Hepatocyte (in vitro differentiated cells): ENCODE measurements at regions not wholly inside any gene's neighbourhood (a gene's known extent, or its start where the extent isn't known, plus 50 kb on each side); places are given as distances from the start of the nearest gene placed in this dataset.

Experiments
- DNase-seq: peaks from one replicate; pipeline ENCODE4 v3.0.0-alpha.2; 2016; ENCODE audit warnings: low spot score
- H2AFZ ChIP-seq: fragments of 200-600 bp; sonication (generic); 2 replicates; pipeline ENCODE4 v1.6.0; 2016; ENCODE audit warnings: antibody characterized with exemption, mild to moderate bottlenecking
- H3K27ac ChIP-seq: fragments of 200-600 bp; sonication (generic); 2 replicates; pipeline ENCODE4 v1.5.1; 2016; ENCODE audit warnings: mild to moderate bottlenecking
- H3K27me3 ChIP-seq: fragments of 200-600 bp; sonication (generic); 2 replicates; pipeline ENCODE4 v1.6.1; 2016
- H3K36me3 ChIP-seq: fragments of 200-600 bp; sonication (generic); replicated peaks from 2 replicates; pipeline ENCODE4 v1.5.1; 2016; ENCODE audit warnings: low read depth; ENCODE audit not compliant: insufficient read depth
- H3K4me1 ChIP-seq: fragments of 200-600 bp; sonication (generic); 2 replicates; pipeline ENCODE4 v1.5.1; 2016; ENCODE audit warnings: mild to moderate bottlenecking, moderate library complexity; ENCODE audit not compliant: insufficient read depth
- H3K4me2 ChIP-seq: fragments of 200-600 bp; sonication (generic); 2 replicates; pipeline ENCODE4 v1.6.0; 2016
- H3K4me3 ChIP-seq: fragments of 200-600 bp; sonication (generic); 2 replicates; pipeline ENCODE4 v1.5.1; 2016; ENCODE audit warnings: mild to moderate bottlenecking
- H3K79me2 ChIP-seq: fragments of 200-600 bp; sonication (generic); 2 replicates; pipeline ENCODE4 v1.6.0; 2017; ENCODE audit warnings: mild to moderate bottlenecking
- H3K9me2 ChIP-seq: fragments of 200-600 bp; sonication (generic); replicated peaks from 2 replicates; pipeline ENCODE4 v1.6.0; 2017; ENCODE audit warnings: mild to moderate bottlenecking; ENCODE audit not compliant: insufficient read depth
- H3K9me3 ChIP-seq: fragments of 200-600 bp; sonication (generic); 2 replicates; pipeline ENCODE4 v1.5.1; 2016; ENCODE audit warnings: low read depth, mild to moderate bottlenecking
- H4K20me1 ChIP-seq: fragments of 200-600 bp; sonication (generic); 2 replicates; pipeline ENCODE4 v1.6.0; 2016; ENCODE audit warnings: mild to moderate bottlenecking; ENCODE audit not compliant: insufficient read depth, poor library complexity, severe bottlenecking
- CTCF ChIP-seq: fragments of 200-600 bp; sonication (generic); IDR thresholded peaks from 2 replicates; pipeline ENCODE4 v1.5.1; 2016; ENCODE audit warnings: antibody characterized with exemption, mild to moderate bottlenecking; ENCODE audit not compliant: poor library complexity
- EZH2 ChIP-seq: fragments of 200-600 bp; sonication (generic); IDR thresholded peaks from 2 replicates; pipeline ENCODE4 v1.6.1; 2016; ENCODE audit warnings: antibody characterized with exemption, mild to moderate bottlenecking, borderline replicate concordance
- EZH2phosphoT487 ChIP-seq: fragments of 200-600 bp; sonication (generic); IDR thresholded peaks from one replicate; pipeline ENCODE4 v1.6.1; 2018; ENCODE audit warnings: antibody characterized with exemption, mild to moderate bottlenecking, low read depth, moderate library complexity; ENCODE audit not compliant: unreplicated experiment, severe bottlenecking
- WGBS: methylation state at CpG from one replicate; pipeline ENCODE4 v1.1.6; 2016; ENCODE audit warnings: low lambda C conversion rate; ENCODE audit errors: missing lambda C conversion rate; 5-methylcytosine and 5-hydroxymethylcytosine counted together

GRCh38 chr2:123500988-123501387 lies 524.1 kb upstream of the CNTNAP5 start:
- Histone ChIP-seq H3K27me3 (no peaks in the 10 kb centered on the region), H3K4me2 (no peak overlapping the region), H3K4me3 (no peak overlapping the region), H3K36me3 (no peaks in the 10 kb centered on the region), H3K9me2 (no peaks in the 10 kb centered on the region), H3K9me3 (no peaks in the 10 kb centered on the region), H2AFZ (no peak overlapping the region), H4K20me1 (no peaks in the 10 kb centered on the region), H3K4me1 (no peaks in the 10 kb centered on the region), H3K79me2 (no peaks in the 10 kb centered on the region), H3K27ac (no peak overlapping the region)
- no peak for DNase-seq
- 83% methylated on average over 2 of the region's 2 CpGs for WGBS
- TF ChIP-seq CTCF: no peak
- TF ChIP-seq EZH2phosphoT487: no peak
- no peak for TF ChIP-seq EZH2

GRCh38 chr2:123502931-123503330 lies 522.2 kb upstream of the CNTNAP5 start:
- Histone ChIP-seq H2AFZ (no peak overlapping the region), H3K4me3 (no peak overlapping the region), H3K9me2 (no peaks in the 10 kb centered on the region), H3K36me3 (no peaks in the 10 kb centered on the region), H3K27ac (no peak overlapping the region), H3K79me2 (no peaks in the 10 kb centered on the region), H4K20me1 (no peaks in the 10 kb centered on the region), H3K4me1 (no peaks in the 10 kb centered on the region), H3K27me3 (no peaks in the 10 kb centered on the region), H3K9me3 (no peaks in the 10 kb centered on the region), H3K4me2 (no peak overlapping the region)
- no peak for TF ChIP-seq CTCF
- no peak for TF ChIP-seq EZH2
- TF ChIP-seq EZH2phosphoT487: no peak
- no peak for DNase-seq
- 71% methylated on average over 4 of the region's 4 CpGs for WGBS

- Histone ChIP-seq H4K20me1 (no peaks in the 10 kb centered on the region), H3K4me2 (no peak overlapping the region), H3K27me3 (no peaks in the 10 kb centered on the region), H3K4me3 (no peak overlapping the region), H3K27ac (no peak overlapping the region), H3K4me1 (no peaks in the 10 kb centered on the region), H2AFZ (no peak overlapping the region), H3K79me2 (no peaks in the 10 kb centered on the region), H3K9me2 (no peaks in the 10 kb centered on the region), H3K9me3 (no peaks in the 10 kb centered on the region), H3K36me3 (no peaks in the 10 kb centered on the region)
- no peak for DNase-seq
- TF ChIP-seq EZH2phosphoT487 (no peak), EZH2 (no peak), CTCF (no peak)
- 86% methylated on average over 7 of the region's 7 CpGs for WGBS
Observed at GRCh38 chr2:123512547-123512946, 512.5 kb upstream of the CNTNAP5 start.

- Histone ChIP-seq H3K9me3 (no peaks in the 10 kb centered on the region), H3K79me2 (no peaks in the 10 kb centered on the region), H3K27ac (no peak overlapping the region), H3K4me2 (no peak overlapping the region), H4K20me1 (no peaks in the 10 kb centered on the region), H2AFZ (no peak overlapping the region), H3K9me2 (no peaks in the 10 kb centered on the region), H3K36me3 (no peaks in the 10 kb centered on the region), H3K4me3 (no peak overlapping the region), H3K4me1 (no peaks in the 10 kb centered on the region), H3K27me3 (no peaks in the 10 kb centered on the region)
- WGBS: 41% methylated on average over 1 of the region's 1 CpG
- DNase-seq: no peak
- TF ChIP-seq CTCF (no peak), EZH2phosphoT487 (no peak), EZH2 (no peak)
Observed at GRCh38 chr2:123513351-123513750, 511.7 kb upstream of the CNTNAP5 start.
